HepG2 (cell line): ENCODE measurements at regions not wholly inside any gene's neighbourhood (a gene's known extent, or its start where the extent isn't known, plus 50 kb on each side); places are given as distances from the start of the nearest gene placed in this dataset.

ENCODE experiments used
- ATAC-seq: fragments of 200-7000 bp; cut with Tn5 transposase; 3 replicates; pipeline ENCODE4 v1.9.1; 2020; ENCODE audit warnings: mild to moderate bottlenecking, moderate library complexity
- BruUV-seq: library from RNA; stranded (reverse); fragments of 400-500 nt; replicated peaks from 2 replicates; lab custom pipeline; 2021; lab: Mats Ljungman, UMichigan
- CTCF ChIA-PET: fragments of 300-600 bp; formaldehyde crosslinking; extraction: SDS; loops from one replicate; lab custom pipeline; 2021; ENCODE audit warnings: low total read pairs, inconsistent platforms, low intra/inter-chr PET ratio; lab: Yijun Ruan, JAX
- POLR2A ChIA-PET: fragments of 350-600 bp; sonication (Branson Sonifier 250); formaldehyde crosslinking; loops from one replicate; lab custom pipeline; 2020; ENCODE audit warnings: antibody characterized with exemption, inconsistent platforms; lab: Yijun Ruan, JAX
- DNase-seq: peaks from one replicate; pipeline ENCODE4 v3.0.0-alpha.2; 2015; ENCODE audit warnings: low spot score
- FAIRE-seq: peaks from 3 replicates; lab custom pipeline; 2011; peaks lifted over from hg19 to GRCh38; lab: Jason Lieb, UNC
- H2AFZ ChIP-seq: one replicate; pipeline ENCODE4 v1.6.1; 2011; ENCODE audit warnings: low read length, inconsistent platforms
- H3K27ac ChIP-seq: fragments of 300-600 bp; 3 replicates; pipeline ENCODE4 v1.8.0; 2011; ENCODE audit warnings: mixed run types, mild to moderate bottlenecking, mixed read lengths, low read length, inconsistent platforms; ENCODE audit not compliant: insufficient read depth; ENCODE audit errors: extremely low read length
- H3K27me3 ChIP-seq, 2 experiments: fragments of 200-600 bp in 1 of 2; 2 replicates in 1 of 2; 3 replicates in 1 of 2; pipeline versions ENCODE4 v1.6.0 to v1.8.0; 2011; ENCODE audit warnings: low read length in 2 of 2, mild to moderate bottlenecking in 2 of 2, moderate library complexity in 2 of 2, inconsistent platforms in 1 of 2; ENCODE audit not compliant: insufficient read depth in 2 of 2, control insufficient read depth in 1 of 2
- H3K36me3 ChIP-seq, 2 experiments: fragments of 200-600 bp in 1 of 2; replicated peaks in 1 of 2; 2 replicates in 1 of 2; 3 replicates in 1 of 2; pipeline versions ENCODE4 v1.5.1 to v1.8.0; 2011; ENCODE audit warnings: low read length in 2 of 2, inconsistent platforms in 1 of 2; ENCODE audit not compliant: insufficient read depth in 2 of 2, control insufficient read depth in 1 of 2
- H3K4me1 ChIP-seq: 2 replicates; pipeline ENCODE4 v1.5.1; 2012; ENCODE audit warnings: low read length, inconsistent platforms; ENCODE audit not compliant: insufficient read depth
- H3K4me2 ChIP-seq: 2 replicates; pipeline ENCODE4 v1.6.0; 2011; ENCODE audit warnings: low read depth, low read length, inconsistent platforms
- H3K4me3 ChIP-seq, 3 experiments: fragments of 200-600 bp in 1 of 3; sonication (generic), shearing (Covaris generic) in 1 of 3; replicated peaks in 1 of 3; 2 replicates each; pipeline ENCODE4 v1.5.1; 2011 to 2016; ENCODE audit warnings: low read length in 3 of 3, inconsistent platforms in 2 of 3, low read depth in 2 of 3, mild to moderate bottlenecking in 2 of 3, control low read depth in 1 of 3, mixed read lengths in 1 of 3; ENCODE audit not compliant: insufficient read depth in 1 of 3
- H3K79me2 ChIP-seq: one replicate; pipeline ENCODE4 v1.6.1; 2011; ENCODE audit warnings: low read length, inconsistent platforms; ENCODE audit not compliant: insufficient read depth
- H3K9ac ChIP-seq: 2 replicates; pipeline ENCODE4 v1.6.0; 2011; ENCODE audit warnings: mild to moderate bottlenecking, low read depth, low read length, inconsistent platforms; ENCODE audit not compliant: insufficient read depth
- H3K9me3 ChIP-seq: 2 replicates; pipeline ENCODE4 v1.5.1; 2012; ENCODE audit warnings: mild to moderate bottlenecking, low read length
- H4K20me1 ChIP-seq: 2 replicates; pipeline ENCODE4 v1.6.0; 2011; ENCODE audit warnings: inconsistent platforms, mild to moderate bottlenecking, low read length, moderate library complexity; ENCODE audit not compliant: insufficient read depth
- CENPX ChIP-seq: sonication (generic); formaldehyde crosslinking; IDR thresholded peaks from 2 replicates; pipeline ENCODE4 v1.9.0; 2021; ENCODE audit warnings: mild to moderate bottlenecking, missing genetic modification reagents, moderate library complexity
- ETV6 ChIP-seq: sonication (generic); formaldehyde crosslinking; conservative IDR thresholded peaks from 2 replicates; pipeline ENCODE4 v1.4.0; 2020; ENCODE audit warnings: missing genetic modification reagents
- FUBP1 ChIP-seq: sonication (generic); formaldehyde crosslinking; IDR thresholded peaks from 2 replicates; pipeline ENCODE4 v1.5.1; 2020; ENCODE audit warnings: missing genetic modification reagents, mild to moderate bottlenecking, borderline replicate concordance
- KDM4B ChIP-seq: sonication (generic); formaldehyde crosslinking; IDR thresholded peaks from 2 replicates; pipeline ENCODE4 v1.4.0; 2020; ENCODE audit warnings: missing genetic modification reagents
- KDM5B ChIP-seq: sonication (generic); formaldehyde crosslinking; IDR thresholded peaks from 2 replicates; pipeline ENCODE4 v1.4.0; 2020; ENCODE audit warnings: missing genetic modification reagents, mild to moderate bottlenecking, borderline replicate concordance
- NFYC ChIP-seq: IDR thresholded peaks from 2 replicates; pipeline ENCODE4 v1.6.1; 2016; ENCODE audit warnings: missing genetic modification reagents, missing compliant biosample characterization
- REPIN1 ChIP-seq: sonication (generic); formaldehyde crosslinking; IDR thresholded peaks from 2 replicates; pipeline ENCODE4 v1.8.0; 2022; ENCODE audit warnings: missing genetic modification reagents, low read depth, mild to moderate bottlenecking, borderline replicate concordance
- SAP130 ChIP-seq: IDR thresholded peaks from 2 replicates; pipeline ENCODE4 v1.6.1; 2016; ENCODE audit warnings: low read depth
- SOX6 ChIP-seq, 2 experiments: fragments of 450-650 bp in 1 of 2; sonication (generic) in 1 of 2; formaldehyde crosslinking in 1 of 2; IDR thresholded peaks; 2 replicates each; pipeline versions ENCODE4 v1.4.0 to v1.6.1; 2017 to 2020; ENCODE audit warnings: antibody characterized with exemption in 1 of 2, mild to moderate bottlenecking in 1 of 2, missing genetic modification reagents in 1 of 2
- THAP9 ChIP-seq: sonication (generic); formaldehyde crosslinking; IDR thresholded peaks from 2 replicates; pipeline ENCODE4; 2020; ENCODE audit warnings: missing genetic modification reagents, mild to moderate bottlenecking, borderline replicate concordance
- TRAFD1 ChIP-seq: sonication (generic); formaldehyde crosslinking; IDR thresholded peaks from 2 replicates; pipeline ENCODE4 v1.5.1; 2020; ENCODE audit warnings: missing genetic modification reagents, mild to moderate bottlenecking, borderline replicate concordance
- ZNF503 ChIP-seq: sonication (generic); formaldehyde crosslinking; IDR thresholded peaks from 2 replicates; pipeline ENCODE4 v1.4.0; 2020; ENCODE audit warnings: missing genetic modification reagents
- ZNF839 ChIP-seq: sonication (generic); formaldehyde crosslinking; IDR thresholded peaks from 2 replicates; pipeline ENCODE4 v1.4.0; 2020; ENCODE audit warnings: missing genetic modification reagents, mild to moderate bottlenecking, borderline replicate concordance
- WGBS: methylation state at CpG from one replicate; pipeline ENCODE4 v1.1.6; 2017; ENCODE audit warnings: low lambda C conversion rate; 5-methylcytosine and 5-hydroxymethylcytosine counted together
- in situ Hi-C: cut with HindIII; loops from 2 replicates; pipeline ENCODE4 v1.10.0; 2017; ENCODE audit warnings: low pct_unique_long_range_greater_than_20kb; ENCODE audit not compliant: extremely low pct_ligation_motif_present
- intact Hi-C: fragments of 100-400 bp; cut with micrococcal nuclease; formaldehyde crosslinking; loops from one replicate; pipeline ENCODE4 v1.10.0; 2022; ENCODE audit not compliant: unreplicated experiment

- H2AFZ ChIP-seq = no peak overlapping the region
- H3K79me2 ChIP-seq = no peaks in the 10 kb centered on the region
- no peak overlapping the region for H3K9ac ChIP-seq
- H3K36me3 ChIP-seq = no peaks in the 10 kb centered on the region
- FAIRE-seq = no peak
- no peak overlapping the region for H3K4me3 ChIP-seq
- ChIA-PET POLR2A (no interaction called here), CTCF (no interaction called here)
- no peak overlapping the region for H3K4me2 ChIP-seq
- DNase-seq = no peak
- in situ Hi-C loops (no loop called here), intact Hi-C loops (no loop called here)
- H3K4me1 ChIP-seq = peaks cover 15% of the 10 kb centered on the region
- no TSS peak for BruUV-seq
- H3K9me3 ChIP-seq = peaks cover 3% of the 10 kb centered on the region; the same call in 1 of the 2 replicates
- no peak for ATAC-seq
- H3K27ac ChIP-seq = no peak overlapping the region
- no peaks in the 10 kb centered on the region for H4K20me1 ChIP-seq
- 51% methylated on average over 10 of the region's 10 CpGs for WGBS
- H3K27me3 ChIP-seq = peaks cover 12 to 60% of the 10 kb centered on the region in 2 experiments; a peak in 4 of 5 replicates
- TF ChIP-seq ETV6 (CRISPR knock-in tag) (no peak), KDM5B (CRISPR knock-in tag) (no peak), ZNF839 (CRISPR knock-in tag) (no peak), KDM4B (CRISPR knock-in tag) (no peak), CENPX (CRISPR knock-in tag) (no peak), ZNF503 (CRISPR knock-in tag) (no peak), REPIN1 (CRISPR knock-in tag) (no peak), NFYC (CRISPR knock-in tag) (no peak), TRAFD1 (CRISPR knock-in tag) (no peak), THAP9 (CRISPR knock-in tag) (no peak), FUBP1 (CRISPR knock-in tag) (no peak), SAP130 (CRISPR knock-in tag) (no peak), SOX6 (IDR thresholded peaks at IDR 0.05) (no peak), SOX6 (CRISPR knock-in tag; IDR thresholded peaks at IDR 0.05) (no peak)
These were observed 91.0 kb downstream of the FOXL1 start for GRCh38 chr16:86669285-86669805.
